Stimulated activated CD4-positive, alpha-beta T cell treated with anti-CD3 and anti-CD28 coated beads, Interleukin-1b, Interleukin-23, amount 100 ng/mL, for 48 hours (primary cell): ENCODE measurements at regions not wholly inside any gene's neighbourhood (a gene's known extent, or its start where the extent isn't known, plus 50 kb on each side); places are given as distances from the start of the nearest gene placed in this dataset.

Experiments
- DNase-seq: peaks from one replicate; pipeline ENCODE4 v3.0.0-alpha.2; 2020

DNA sequence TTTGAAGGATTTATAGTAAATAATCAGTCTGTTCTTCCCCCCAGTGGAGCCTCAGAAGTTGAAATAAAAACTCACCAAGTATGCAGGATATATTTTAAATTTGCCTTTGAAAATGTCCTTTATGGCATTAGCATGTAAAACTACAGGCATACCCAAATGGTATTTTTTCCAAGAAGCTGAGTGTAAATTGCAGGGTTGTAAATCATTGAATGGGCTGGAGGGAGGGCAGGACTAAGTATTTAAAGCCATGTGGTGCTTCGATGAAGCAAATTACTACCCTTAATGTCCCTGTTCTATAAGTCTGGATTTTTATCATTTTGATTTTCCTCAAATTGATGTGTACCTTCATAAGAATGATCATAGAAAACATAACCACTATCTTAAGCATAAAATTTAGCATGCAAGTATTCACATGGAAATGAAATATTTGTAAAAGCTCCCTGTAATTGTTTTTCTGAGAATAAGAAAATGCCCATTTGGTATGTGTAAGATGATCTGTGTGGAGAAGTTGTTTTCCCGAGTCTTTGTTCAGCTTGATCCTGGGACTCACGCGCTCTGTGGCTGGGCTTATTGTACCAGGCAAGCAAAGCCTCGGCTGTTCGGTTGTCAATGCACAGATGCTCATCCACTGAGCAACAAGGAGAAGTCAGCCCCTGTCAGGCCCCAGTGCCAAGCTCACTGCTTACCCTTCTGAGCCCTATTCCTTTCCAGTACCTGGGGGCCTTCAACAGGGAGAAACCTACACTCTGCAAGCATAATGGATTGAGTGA, 66.7 kb downstream of the CD164 start:
- no peak for DNase-seq

- DNase-seq = no peak
These were observed 68.0 kb downstream of the CD164 start for GRCh38 chr6:109314313-109314712.

- no peak for DNase-seq
These were observed 69.1 kb downstream of the CD164 start for GRCh38 chr6:109313139-109313538.

DNA sequence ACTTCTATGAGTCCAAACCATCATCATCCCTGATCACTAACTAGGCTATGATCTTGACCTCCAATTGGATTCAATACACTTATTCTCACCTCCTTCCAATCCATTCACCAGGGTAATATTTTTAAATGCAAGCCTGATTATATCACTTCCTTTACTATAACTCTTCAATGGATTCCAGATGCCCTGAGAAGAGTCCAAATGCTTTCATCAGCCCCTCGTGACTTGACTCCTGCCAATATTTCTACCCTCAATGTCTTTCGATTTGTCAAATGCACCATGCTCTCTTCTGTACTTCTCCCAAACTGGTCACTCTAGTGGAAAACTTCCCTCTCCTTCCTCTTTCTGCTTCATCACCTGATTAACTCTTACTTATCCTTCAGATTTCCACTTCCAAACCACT, 70.8 kb downstream of the CD164 start:
- no peak for DNase-seq

- DNase-seq = no peak
These were observed 72.3 kb downstream of the CD164 start for GRCh38 chr6:109309917-109310316.

GRCh38 chr6:109308018-109308492, 74.2 kb downstream of the CD164 start:
- peak; percentile 79 for DNase-seq

DNA sequence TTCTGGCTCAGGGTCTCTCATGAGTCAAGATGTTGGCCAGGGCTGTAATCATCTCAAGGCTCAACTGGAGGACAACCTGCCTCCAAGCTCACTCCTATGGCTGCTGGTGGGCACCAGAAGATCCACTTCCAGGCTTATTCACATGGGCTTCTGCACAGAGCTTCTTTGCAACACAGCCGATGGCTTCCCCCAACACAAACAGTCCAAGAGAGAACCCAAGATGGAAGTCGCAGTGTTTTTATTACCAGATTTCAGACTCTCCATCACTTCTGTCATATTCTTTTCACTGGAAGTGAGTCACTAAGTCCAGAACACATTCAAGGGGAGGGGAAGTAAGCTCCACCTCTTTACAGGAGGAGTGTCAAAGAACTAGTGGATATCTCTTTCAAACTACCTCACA, 75.5 kb downstream of the CD164 start:
- no peak for DNase-seq

GRCh38 chr6:109305028-109305427, 77.2 kb downstream of the CD164 start:
- DNase-seq = no peak

- DNase-seq = peak; percentile 19
These were observed 77.8 kb downstream of the CD164 start for GRCh38 chr6:109304284-109305015.

- no peak for DNase-seq
These were observed 78.5 kb downstream of the CD164 start for GRCh38 chr6:109303640-109304283.

DNA sequence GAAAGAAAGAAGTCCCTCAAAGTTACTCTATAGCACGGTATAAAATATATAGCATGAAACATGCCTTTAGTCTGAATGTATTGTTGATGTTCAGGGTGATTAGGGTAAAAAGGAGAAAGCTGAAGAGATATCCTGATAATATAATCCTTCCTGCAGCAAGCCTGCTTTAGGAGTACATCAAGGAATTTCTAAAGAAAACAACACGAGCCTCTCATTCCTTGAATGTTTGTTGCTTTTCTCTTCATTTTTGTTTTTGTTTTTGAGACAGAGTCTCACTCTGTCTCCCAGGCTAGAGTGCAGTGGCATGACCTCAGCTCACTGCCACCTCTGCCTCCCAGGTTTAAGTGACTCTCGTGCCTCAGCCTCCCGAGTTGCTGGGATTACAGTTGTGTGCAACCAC, 79.1 kb downstream of the CD164 start:
- no peak for DNase-seq

- DNase-seq = no peak
These were observed 80.1 kb downstream of the CD164 start for GRCh38 chr6:109302176-109302575.

DNA sequence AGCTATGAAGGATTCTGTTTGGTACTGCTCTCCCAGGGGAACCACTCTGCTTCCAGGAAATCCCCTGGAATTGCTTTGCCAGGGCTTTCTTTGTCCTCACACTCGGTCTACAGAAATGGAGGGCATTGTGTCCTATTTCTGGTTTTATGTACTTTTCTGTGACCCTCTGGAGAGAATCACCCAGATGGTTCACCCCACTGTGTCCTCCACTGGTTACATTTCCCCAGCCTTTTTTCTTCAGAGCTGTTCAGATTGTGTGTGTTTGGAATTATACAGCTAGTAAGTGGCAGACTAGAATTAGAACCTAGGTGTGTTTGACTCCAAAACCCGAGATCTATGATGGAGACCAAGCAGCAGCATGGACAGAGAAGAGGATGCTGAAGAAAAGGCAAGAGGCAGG, 80.8 kb downstream of the CD164 start:
- DNase-seq = no peak

DNA sequence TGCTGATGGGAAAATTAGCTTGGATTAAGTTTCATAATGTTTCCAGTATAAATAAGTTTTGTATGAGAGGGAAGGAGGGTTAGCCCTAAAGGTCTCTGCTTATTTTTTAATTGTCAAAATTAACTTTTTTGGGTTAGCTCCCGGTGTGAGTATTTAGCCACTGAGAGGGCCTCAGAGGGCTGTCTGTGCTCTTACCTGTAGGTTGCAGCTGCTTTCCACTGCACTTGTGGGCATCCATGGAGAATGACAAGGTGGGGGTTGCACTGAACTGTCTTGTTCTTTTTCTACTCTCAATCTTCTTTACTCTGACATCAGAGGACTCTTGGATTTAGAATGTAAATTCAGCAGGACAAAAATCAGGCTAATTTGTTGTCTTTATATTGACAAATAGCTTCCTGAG, 81.4 kb downstream of the CD164 start:
- DNase-seq = no peak

GRCh38 chr6:109299776-109300564, 82.3 kb downstream of the CD164 start:
- no peak for DNase-seq

DNA sequence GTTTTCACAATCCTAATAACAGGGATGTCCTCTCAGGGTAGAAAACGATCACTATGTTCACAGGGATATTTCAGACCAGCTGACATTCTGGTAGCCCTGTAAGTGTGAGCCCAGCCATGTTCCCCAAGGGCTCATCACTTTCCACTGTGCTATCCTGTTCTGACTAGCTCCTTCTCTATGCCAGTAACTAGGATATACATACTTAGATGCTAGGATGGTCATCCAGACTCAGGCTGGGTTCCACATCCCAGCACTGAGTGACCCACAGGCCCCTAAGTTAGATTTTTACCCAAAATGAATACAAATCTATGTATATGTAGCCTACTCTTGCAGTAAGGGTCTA, 83.0 kb downstream of the CD164 start:
- DNase-seq = no peak

GRCh38 chr6:109298605-109299264, 83.5 kb downstream of the CD164 start:
- no peak for DNase-seq

DNA sequence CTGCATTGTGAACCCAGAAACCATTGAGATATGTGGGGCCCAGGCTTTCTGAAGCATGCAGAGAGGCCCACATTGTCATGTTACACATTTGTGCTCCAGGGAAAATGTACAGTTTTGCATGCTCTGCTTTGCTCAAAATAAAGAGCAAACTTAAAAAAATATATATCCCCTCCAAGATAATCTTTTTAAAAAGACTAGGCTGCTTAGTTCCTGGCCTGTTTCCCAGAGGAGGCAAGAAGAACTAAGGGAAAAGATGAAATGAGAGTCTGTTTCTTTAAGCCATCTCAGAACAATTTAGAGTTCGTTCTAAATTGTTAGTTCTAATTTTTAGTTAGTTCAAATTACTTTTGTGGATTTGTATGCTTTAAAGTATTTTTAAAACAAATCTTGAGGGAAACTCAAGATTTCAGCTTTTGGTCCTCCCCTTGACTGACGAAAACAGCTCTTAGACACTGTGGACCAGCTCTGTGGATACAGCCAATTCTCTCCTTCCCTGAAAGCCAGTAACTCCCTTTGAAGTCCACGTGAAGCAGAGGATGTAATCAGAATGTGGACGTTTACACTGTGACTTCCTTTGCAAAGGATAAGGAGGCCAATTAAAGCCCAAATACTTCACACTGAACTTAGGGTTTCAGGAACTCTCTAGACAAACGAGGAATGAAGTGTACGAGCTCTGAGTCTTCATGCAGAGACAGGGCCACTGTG, 84.7 kb downstream of the CD164 start:
- DNase-seq = no peak

GRCh38 chr6:109296971-109297372, 85.3 kb downstream of the CD164 start:
- no peak for DNase-seq

- DNase-seq = no peak
These were observed 85.8 kb downstream of the CD164 start for GRCh38 chr6:109296452-109296851.

DNA sequence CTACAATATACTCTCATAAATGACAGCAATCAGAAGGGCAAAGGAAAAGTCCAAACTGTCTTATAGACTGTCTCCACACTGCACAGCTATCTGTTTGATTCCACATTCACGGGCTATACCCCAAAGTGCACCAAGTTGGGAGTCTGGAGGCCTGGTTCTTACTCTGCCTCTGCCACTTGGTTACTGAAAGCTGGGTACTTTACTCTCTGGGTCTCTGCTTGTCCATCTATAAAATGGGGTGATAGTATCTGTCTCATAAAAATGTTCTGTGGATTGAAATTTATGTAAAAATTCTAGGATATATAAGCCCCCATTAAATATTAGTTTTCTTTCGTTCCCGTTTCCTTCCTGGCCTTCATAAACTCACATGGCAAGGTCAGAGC, 86.5 kb downstream of the CD164 start:
- DNase-seq = no peak
